ENCODE measurements at regions not wholly inside any gene's neighbourhood (a gene's known extent, or its start where the extent isn't known, plus 50 kb on each side); places are given as distances from the start of the nearest gene placed in this dataset.

DNA sequence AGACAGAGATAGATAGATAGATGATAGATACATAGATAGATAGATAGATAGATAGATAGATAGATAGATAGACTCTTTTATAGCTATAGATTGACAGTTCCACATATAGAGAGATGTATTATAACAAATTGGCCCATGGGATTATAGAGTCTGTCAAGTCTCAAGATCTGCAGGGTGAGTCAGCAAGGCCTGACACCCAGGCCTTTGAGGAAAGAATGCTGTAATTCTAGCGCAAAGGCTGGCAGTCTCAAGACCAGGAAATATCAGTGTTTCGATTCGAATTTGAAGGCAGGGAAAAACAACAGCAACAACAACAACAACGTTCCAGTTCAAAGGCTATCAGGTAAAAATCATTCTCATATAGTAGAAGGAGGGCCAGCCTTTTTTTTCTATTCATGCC lies 339.2 kb upstream of the CDH9 start:
- TF ChIP-seq, protein P1, sequence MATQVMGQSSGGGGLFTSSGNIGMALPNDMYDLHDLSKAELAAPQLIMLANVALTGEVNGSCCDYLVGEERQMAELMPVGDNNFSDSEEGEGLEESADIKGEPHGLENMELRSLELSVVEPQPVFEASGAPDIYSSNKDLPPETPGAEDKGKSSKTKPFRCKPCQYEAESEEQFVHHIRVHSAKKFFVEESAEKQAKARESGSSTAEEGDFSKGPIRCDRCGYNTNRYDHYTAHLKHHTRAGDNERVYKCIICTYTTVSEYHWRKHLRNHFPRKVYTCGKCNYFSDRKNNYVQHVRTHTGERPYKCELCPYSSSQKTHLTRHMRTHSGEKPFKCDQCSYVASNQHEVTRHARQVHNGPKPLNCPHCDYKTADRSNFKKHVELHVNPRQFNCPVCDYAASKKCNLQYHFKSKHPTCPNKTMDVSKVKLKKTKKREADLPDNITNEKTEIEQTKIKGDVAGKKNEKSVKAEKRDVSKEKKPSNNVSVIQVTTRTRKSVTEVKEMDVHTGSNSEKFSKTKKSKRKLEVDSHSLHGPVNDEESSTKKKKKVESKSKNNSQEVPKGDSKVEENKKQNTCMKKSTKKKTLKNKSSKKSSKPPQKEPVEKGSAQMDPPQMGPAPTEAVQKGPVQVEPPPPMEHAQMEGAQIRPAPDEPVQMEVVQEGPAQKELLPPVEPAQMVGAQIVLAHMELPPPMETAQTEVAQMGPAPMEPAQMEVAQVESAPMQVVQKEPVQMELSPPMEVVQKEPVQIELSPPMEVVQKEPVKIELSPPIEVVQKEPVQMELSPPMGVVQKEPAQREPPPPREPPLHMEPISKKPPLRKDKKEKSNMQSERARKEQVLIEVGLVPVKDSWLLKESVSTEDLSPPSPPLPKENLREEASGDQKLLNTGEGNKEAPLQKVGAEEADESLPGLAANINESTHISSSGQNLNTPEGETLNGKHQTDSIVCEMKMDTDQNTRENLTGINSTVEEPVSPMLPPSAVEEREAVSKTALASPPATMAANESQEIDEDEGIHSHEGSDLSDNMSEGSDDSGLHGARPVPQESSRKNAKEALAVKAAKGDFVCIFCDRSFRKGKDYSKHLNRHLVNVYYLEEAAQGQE (IDR thresholded peaks at IDR 0.05; ENCODE audit: low read depth) = no peak
- no peak for TF ChIP-seq CEBPB (IDR thresholded peaks at IDR 0.05)
- TF ChIP-seq CREB1 (IDR thresholded peaks at IDR 0.05; ENCODE audit: low read depth) = no peak
- no peak for TF ChIP-seq EGR1 (IDR thresholded peaks at IDR 0.05)
- TF ChIP-seq TCF12 (IDR thresholded peaks at IDR 0.05; ENCODE audit: low read depth) = no peak
- TF ChIP-seq TAF1 (IDR thresholded peaks at IDR 0.05; ENCODE audit: low read depth) = no peak
- TF ChIP-seq, protein P2, sequence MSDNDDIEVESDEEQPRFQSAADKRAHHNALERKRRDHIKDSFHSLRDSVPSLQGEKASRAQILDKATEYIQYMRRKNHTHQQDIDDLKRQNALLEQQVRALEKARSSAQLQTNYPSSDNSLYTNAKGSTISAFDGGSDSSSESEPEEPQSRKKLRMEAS (IDR thresholded peaks at IDR 0.05) = no peak
- no peak for TF ChIP-seq FOXM1 (IDR thresholded peaks at IDR 0.05; ENCODE audit: borderline replicate concordance, low read depth)
- no peak for TF ChIP-seq ZBTB7A (IDR thresholded peaks at IDR 0.05; ENCODE audit: low read depth)
- TF ChIP-seq EP300 (IDR thresholded peaks at IDR 0.05; ENCODE audit: borderline replicate concordance) = no peak
- no peak for TF ChIP-seq TEAD4 (IDR thresholded peaks at IDR 0.05)
- TF ChIP-seq, protein P3, sequence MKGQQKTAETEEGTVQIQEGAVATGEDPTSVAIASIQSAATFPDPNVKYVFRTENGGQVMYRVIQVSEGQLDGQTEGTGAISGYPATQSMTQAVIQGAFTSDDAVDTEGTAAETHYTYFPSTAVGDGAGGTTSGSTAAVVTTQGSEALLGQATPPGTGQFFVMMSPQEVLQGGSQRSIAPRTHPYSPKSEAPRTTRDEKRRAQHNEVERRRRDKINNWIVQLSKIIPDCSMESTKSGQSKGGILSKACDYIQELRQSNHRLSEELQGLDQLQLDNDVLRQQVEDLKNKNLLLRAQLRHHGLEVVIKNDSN (IDR thresholded peaks at IDR 0.05) = no peak
- TF ChIP-seq RAD21 (IDR thresholded peaks at IDR 0.05; ENCODE audit: low read depth) = no peak
- no peak for TF ChIP-seq YY1 (IDR thresholded peaks at IDR 0.05; ENCODE audit: low read depth)
- no peak for TF ChIP-seq NFIC (IDR thresholded peaks at IDR 0.05)

DNA sequence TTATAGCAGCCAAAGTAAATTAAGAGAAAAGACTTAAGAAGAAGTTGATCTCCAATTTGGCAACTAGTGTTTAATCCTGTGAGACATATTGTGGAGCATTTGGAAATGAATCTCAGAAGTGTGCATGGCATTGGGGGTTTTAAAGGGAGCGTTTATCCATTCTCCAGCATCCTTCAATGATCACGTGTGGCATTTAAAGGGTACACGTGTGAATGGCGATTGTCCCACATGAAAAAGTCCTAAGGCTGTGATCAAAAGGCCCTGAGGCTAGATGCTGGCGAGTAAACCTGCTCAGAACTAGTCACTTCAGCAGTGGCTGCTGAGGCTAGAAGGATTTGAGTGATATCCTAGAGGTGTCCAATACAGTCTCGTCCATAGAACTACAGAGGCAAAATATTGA lies 315.6 kb upstream of the CDH9 start:
- TF ChIP-seq, protein P3 (IDR thresholded peaks at IDR 0.05) = no peak
- TF ChIP-seq CEBPB (IDR thresholded peaks at IDR 0.05) (no peak), FOXM1 (IDR thresholded peaks at IDR 0.05; ENCODE audit: borderline replicate concordance, low read depth) (no peak), NFIC (IDR thresholded peaks at IDR 0.05) (no peak), TAF1 (IDR thresholded peaks at IDR 0.05; ENCODE audit: low read depth) (no peak), EGR1 (IDR thresholded peaks at IDR 0.05) (no peak), YY1 (IDR thresholded peaks at IDR 0.05; ENCODE audit: low read depth) (no peak), ZBTB7A (IDR thresholded peaks at IDR 0.05; ENCODE audit: low read depth) (no peak), CREB1 (IDR thresholded peaks at IDR 0.05; ENCODE audit: low read depth) (no peak), TEAD4 (IDR thresholded peaks at IDR 0.05) (no peak), TCF12 (IDR thresholded peaks at IDR 0.05; ENCODE audit: low read depth) (no peak), RAD21 (IDR thresholded peaks at IDR 0.05; ENCODE audit: low read depth) (no peak), EP300 (IDR thresholded peaks at IDR 0.05; ENCODE audit: borderline replicate concordance) (no peak)
- TF ChIP-seq, protein P2 (IDR thresholded peaks at IDR 0.05) = no peak
- TF ChIP-seq, protein P1 (IDR thresholded peaks at IDR 0.05; ENCODE audit: low read depth) = no peak

DNA sequence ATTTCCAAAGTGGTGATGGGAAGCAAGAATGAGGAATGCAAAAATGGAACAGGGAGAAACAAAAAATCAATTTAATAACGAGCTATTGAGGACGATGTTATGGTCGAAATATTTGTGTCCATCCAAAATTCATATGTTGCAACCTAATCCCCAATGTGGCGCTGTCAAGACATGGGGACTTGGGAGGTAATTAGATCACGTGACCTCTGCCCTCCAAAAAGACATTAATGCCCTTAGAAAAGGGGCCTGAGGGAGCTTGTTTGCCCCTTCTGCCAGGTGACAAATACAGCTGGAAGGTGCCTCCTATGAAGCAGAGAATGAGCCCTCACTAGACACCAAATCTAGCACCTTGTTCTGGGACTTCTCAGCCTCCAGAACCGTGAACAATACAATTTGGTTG lies 315.2 kb upstream of the CDH9 start:
- no peak for TF ChIP-seq EP300 (IDR thresholded peaks at IDR 0.05; ENCODE audit: borderline replicate concordance)
- TF ChIP-seq, protein P3 (IDR thresholded peaks at IDR 0.05) = no peak
- no peak for TF ChIP-seq CREB1 (IDR thresholded peaks at IDR 0.05; ENCODE audit: low read depth)
- no peak for TF ChIP-seq YY1 (IDR thresholded peaks at IDR 0.05; ENCODE audit: low read depth)
- no peak for TF ChIP-seq ZBTB7A (IDR thresholded peaks at IDR 0.05; ENCODE audit: low read depth)
- no peak for TF ChIP-seq FOXM1 (IDR thresholded peaks at IDR 0.05; ENCODE audit: borderline replicate concordance, low read depth)
- TF ChIP-seq, protein P1 (IDR thresholded peaks at IDR 0.05; ENCODE audit: low read depth) = no peak
- no peak for TF ChIP-seq RAD21 (IDR thresholded peaks at IDR 0.05; ENCODE audit: low read depth)
- TF ChIP-seq CEBPB (IDR thresholded peaks at IDR 0.05) = no peak
- no peak for TF ChIP-seq NFIC (IDR thresholded peaks at IDR 0.05)
- TF ChIP-seq, protein P2 (IDR thresholded peaks at IDR 0.05) = no peak
- no peak for TF ChIP-seq EGR1 (IDR thresholded peaks at IDR 0.05)
- no peak for TF ChIP-seq TAF1 (IDR thresholded peaks at IDR 0.05; ENCODE audit: low read depth)
- no peak for TF ChIP-seq TCF12 (IDR thresholded peaks at IDR 0.05; ENCODE audit: low read depth)
- TF ChIP-seq TEAD4 (IDR thresholded peaks at IDR 0.05) = no peak

Data from Ishikawa (cell line).